ENCODE measurements at regions not wholly inside any gene's neighbourhood (a gene's known extent, or its start where the extent isn't known, plus 50 kb on each side); places are given as distances from the start of the nearest gene placed in this dataset.

- TF ChIP-seq CTCF (IDR thresholded peaks at IDR 0.05) (no peak), ZFX (IDR thresholded peaks at IDR 0.05; ENCODE audit: borderline replicate concordance) (no peak)
These were observed 281.1 kb upstream of the MGAT5 start for GRCh38 chr2:133972786-133973185.

All from 22Rv1 (cell line).